Kidney epithelial cell (primary cell): ENCODE measurements at regions not wholly inside any gene's neighbourhood (a gene's known extent, or its start where the extent isn't known, plus 50 kb on each side); places are given as distances from the start of the nearest gene placed in this dataset.

Experiments used
- DNase-seq: peaks from one replicate; pipeline ENCODE4 v3.0.0-alpha.2; 2010; ENCODE audit warnings: low read depth
- H3K27me3 ChIP-seq: 2 replicates; pipeline ENCODE4 v1.6.0; 2011; ENCODE audit warnings: low read length; ENCODE audit not compliant: control insufficient read depth, insufficient read depth
- H3K36me3 ChIP-seq: 2 replicates; pipeline ENCODE4 v1.5.1; 2011; ENCODE audit warnings: low read length; ENCODE audit not compliant: control insufficient read depth, insufficient read depth
- H3K4me3 ChIP-seq: 2 replicates; pipeline ENCODE4 v1.5.1; 2011; ENCODE audit warnings: low read depth, mild to moderate bottlenecking, control low read depth, low read length
- CTCF ChIP-seq: IDR thresholded peaks from 2 replicates; pipeline ENCODE4 v1.5.1; 2011; ENCODE audit warnings: mild to moderate bottlenecking, moderate library complexity, low read length, control low read depth, inconsistent platforms; ENCODE audit not compliant: insufficient read depth, poor library complexity, severe bottlenecking

- H3K36me3 ChIP-seq, result no peaks in the 10 kb centered on the region
- no peaks in the 10 kb centered on the region for H3K27me3 ChIP-seq
- H3K4me3 ChIP-seq, result no peak overlapping the region
- DNase-seq, result no peak
- TF ChIP-seq CTCF, result no peak
These were observed 376.9 kb upstream of the REG3G start for GRCh38 chr2:78648558-78648957.

- H3K4me3 ChIP-seq, result no peak overlapping the region
- no peaks in the 10 kb centered on the region for H3K27me3 ChIP-seq
- H3K36me3 ChIP-seq, result no peaks in the 10 kb centered on the region
- DNase-seq, result no peak
- no peak for TF ChIP-seq CTCF
These were observed 370.6 kb upstream of the REG3G start for GRCh38 chr2:78654941-78655340.

- DNase-seq, result no peak
- H3K27me3 ChIP-seq, result no peaks in the 10 kb centered on the region
- TF ChIP-seq CTCF, result no peak
- no peaks in the 10 kb centered on the region for H3K36me3 ChIP-seq
- H3K4me3 ChIP-seq, result no peak overlapping the region
These were observed 348.4 kb upstream of the REG3G start for GRCh38 chr2:78676921-78677696.

- Histone ChIP-seq H3K4me3 (no peak overlapping the region), H3K27me3 (no peaks in the 10 kb centered on the region), H3K36me3 (no peaks in the 10 kb centered on the region)
- TF ChIP-seq CTCF, result no peak
- no peak for DNase-seq
These were observed 347.7 kb upstream of the REG3G start for GRCh38 chr2:78677774-78678173.

GRCh38 chr2:78681386-78681785 is 344.1 kb upstream of the REG3G start:
- no peak for DNase-seq
- no peaks in the 10 kb centered on the region for H3K36me3 ChIP-seq
- TF ChIP-seq CTCF, result no peak
- no peaks in the 10 kb centered on the region for H3K27me3 ChIP-seq
- H3K4me3 ChIP-seq, result no peak overlapping the region

- no peak for TF ChIP-seq CTCF
- Histone ChIP-seq H3K27me3 (no peaks in the 10 kb centered on the region), H3K4me3 (no peak overlapping the region), H3K36me3 (no peaks in the 10 kb centered on the region)
- DNase-seq, result no peak
These were observed 342.7 kb upstream of the REG3G start for GRCh38 chr2:78682781-78683180.
